ENCODE measurements at regions not wholly inside any gene's neighbourhood (a gene's known extent, or its start where the extent isn't known, plus 50 kb on each side); places are given as distances from the start of the nearest gene placed in this dataset.

DNA sequence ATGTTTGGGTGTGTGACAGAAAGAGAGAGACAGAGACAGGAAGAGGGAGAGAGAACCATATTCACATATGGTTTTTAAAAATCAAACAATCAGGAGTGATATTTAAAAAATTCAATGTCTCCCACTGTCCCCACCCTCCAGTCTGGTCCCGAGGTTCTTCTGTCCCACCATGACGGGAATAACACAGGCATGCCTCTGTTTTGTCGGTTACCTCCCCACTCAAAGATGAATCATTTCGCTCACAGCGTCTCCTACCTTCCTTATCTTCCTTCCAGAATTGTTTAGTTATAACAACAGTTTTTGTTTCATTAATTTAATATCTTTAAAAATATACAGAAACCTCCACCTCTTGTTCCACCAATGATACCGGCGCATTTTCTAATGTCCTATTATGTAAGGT lies 113.0 kb downstream of the KCNF1 start:
- DNase-seq (ENCODE audit: low read depth in 1 of 2, low spot score in 1 of 2) (no peak), ATAC-seq (no peak), FAIRE-seq (no peak)
- H3K4me1 ChIP-seq, result no peaks in the 10 kb centered on the region
- no peak overlapping the region for H3K4me3 ChIP-seq
- no peak overlapping the region for H3K27ac ChIP-seq
- ChIA-PET POLR2A (no interaction called here), CTCF (no interaction called here)
- H3K4me2 ChIP-seq, result no peak overlapping the region
- TF ChIP-seq FOXS1 (CRISPR knock-in tag; IDR thresholded peaks at IDR 0.05) (no peak), CHD2 (IDR thresholded peaks at IDR 0.05; ENCODE audit: low read length, partially characterized antibody) (no peak), ZSCAN20 (CRISPR knock-in tag; IDR thresholded peaks at IDR 0.05) (no peak), HOXA7 (CRISPR knock-in tag; IDR thresholded peaks at IDR 0.05) (no peak), PHF8 (IDR thresholded peaks at IDR 0.05; ENCODE audit: borderline replicate concordance, low read depth) (no peak)
- TF ChIP-seq, protein P1, sequence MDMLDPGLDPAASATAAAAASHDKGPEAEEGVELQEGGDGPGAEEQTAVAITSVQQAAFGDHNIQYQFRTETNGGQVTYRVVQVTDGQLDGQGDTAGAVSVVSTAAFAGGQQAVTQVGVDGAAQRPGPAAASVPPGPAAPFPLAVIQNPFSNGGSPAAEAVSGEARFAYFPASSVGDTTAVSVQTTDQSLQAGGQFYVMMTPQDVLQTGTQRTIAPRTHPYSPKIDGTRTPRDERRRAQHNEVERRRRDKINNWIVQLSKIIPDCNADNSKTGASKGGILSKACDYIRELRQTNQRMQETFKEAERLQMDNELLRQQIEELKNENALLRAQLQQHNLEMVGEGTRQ (IDR thresholded peaks at IDR 0.05), result no peak
- TF ChIP-seq, protein P2, sequence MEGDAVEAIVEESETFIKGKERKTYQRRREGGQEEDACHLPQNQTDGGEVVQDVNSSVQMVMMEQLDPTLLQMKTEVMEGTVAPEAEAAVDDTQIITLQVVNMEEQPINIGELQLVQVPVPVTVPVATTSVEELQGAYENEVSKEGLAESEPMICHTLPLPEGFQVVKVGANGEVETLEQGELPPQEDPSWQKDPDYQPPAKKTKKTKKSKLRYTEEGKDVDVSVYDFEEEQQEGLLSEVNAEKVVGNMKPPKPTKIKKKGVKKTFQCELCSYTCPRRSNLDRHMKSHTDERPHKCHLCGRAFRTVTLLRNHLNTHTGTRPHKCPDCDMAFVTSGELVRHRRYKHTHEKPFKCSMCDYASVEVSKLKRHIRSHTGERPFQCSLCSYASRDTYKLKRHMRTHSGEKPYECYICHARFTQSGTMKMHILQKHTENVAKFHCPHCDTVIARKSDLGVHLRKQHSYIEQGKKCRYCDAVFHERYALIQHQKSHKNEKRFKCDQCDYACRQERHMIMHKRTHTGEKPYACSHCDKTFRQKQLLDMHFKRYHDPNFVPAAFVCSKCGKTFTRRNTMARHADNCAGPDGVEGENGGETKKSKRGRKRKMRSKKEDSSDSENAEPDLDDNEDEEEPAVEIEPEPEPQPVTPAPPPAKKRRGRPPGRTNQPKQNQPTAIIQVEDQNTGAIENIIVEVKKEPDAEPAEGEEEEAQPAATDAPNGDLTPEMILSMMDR (IDR thresholded peaks at IDR 0.05), result no peak
- TF ChIP-seq, protein P3, sequence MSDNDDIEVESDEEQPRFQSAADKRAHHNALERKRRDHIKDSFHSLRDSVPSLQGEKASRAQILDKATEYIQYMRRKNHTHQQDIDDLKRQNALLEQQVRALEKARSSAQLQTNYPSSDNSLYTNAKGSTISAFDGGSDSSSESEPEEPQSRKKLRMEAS (IDR thresholded peaks at IDR 0.05), result no peak
- no peaks in the 10 kb centered on the region for H3K9me3 ChIP-seq
- WGBS (ENCODE audit: missing lambda C conversion rate), result 82% methylated on average over 7 of the region's 7 CpGs

DNA sequence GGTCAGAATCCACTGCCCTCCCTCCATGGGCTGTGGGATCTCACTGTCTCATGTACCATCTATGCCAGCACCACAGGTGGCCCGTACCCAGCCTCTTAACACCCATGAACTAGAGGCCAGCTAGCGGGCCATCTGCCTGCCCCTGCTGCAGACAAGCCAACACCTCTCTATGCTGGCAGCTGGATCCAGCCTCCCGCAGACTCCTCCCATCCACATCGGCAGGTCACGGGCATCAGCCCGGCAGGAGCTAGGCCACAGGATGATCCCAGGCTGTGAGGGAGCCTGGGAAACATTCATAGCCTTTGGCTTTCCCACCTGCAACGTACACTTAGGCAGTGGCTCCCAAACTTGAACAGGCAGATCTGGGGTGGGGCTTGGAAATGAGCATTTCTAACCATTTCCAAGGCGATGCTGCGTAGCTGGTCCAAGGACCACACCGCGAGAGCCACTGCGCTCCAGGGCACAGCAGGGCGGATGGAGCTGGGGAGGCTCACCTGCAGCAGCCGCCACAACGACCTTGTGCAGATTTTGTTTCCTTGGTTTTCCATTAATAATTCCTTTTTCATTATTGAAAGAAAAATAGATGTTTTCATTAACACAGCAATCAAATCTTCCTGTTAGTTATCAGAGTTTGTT lies 114.7 kb downstream of the KCNF1 start:
- ChIA-PET POLR2A (no interaction called here), CTCF (interaction anchor here (0.6 kb wide), 1 partner anchor 261 kb away, joined by 5 read pairs; no protein-coding TSS in a partner anchor)
- H3K4me3 ChIP-seq, result no peak overlapping the region
- H3K4me1 ChIP-seq, result peaks cover 8% of the 10 kb centered on the region
- ATAC-seq (no peak; a peak in 1 of 6 replicates), DNase-seq (ENCODE audit: low read depth in 1 of 2, low spot score in 1 of 2) (no peak), FAIRE-seq (no peak)
- WGBS (ENCODE audit: missing lambda C conversion rate), result 88% methylated on average over 15 of the region's 15 CpGs
- no peak overlapping the region for H3K4me2 ChIP-seq
- no peaks in the 10 kb centered on the region for H3K9me3 ChIP-seq
- H3K27ac ChIP-seq, result no peak overlapping the region
- TF ChIP-seq, protein P4, sequence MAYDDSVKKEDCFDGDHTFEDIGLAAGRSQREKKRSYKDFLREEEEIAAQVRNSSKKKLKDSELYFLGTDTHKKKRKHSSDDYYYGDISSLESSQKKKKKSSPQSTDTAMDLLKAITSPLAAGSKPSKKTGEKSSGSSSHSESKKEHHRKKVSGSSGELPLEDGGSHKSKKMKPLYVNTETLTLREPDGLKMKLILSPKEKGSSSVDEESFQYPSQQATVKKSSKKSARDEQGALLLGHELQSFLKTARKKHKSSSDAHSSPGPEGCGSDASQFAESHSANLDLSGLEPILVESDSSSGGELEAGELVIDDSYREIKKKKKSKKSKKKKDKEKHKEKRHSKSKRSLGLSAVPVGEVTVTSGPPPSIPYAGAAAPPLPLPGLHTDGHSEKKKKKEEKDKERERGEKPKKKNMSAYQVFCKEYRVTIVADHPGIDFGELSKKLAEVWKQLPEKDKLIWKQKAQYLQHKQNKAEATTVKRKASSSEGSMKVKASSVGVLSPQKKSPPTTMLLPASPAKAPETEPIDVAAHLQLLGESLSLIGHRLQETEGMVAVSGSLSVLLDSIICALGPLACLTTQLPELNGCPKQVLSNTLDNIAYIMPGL (CRISPR knock-in tag; IDR thresholded peaks at IDR 0.05; ENCODE audit: borderline replicate concordance), result no peak
- TF ChIP-seq RFX5 (IDR thresholded peaks at IDR 0.05), result no peak
- TF ChIP-seq, protein P5, sequence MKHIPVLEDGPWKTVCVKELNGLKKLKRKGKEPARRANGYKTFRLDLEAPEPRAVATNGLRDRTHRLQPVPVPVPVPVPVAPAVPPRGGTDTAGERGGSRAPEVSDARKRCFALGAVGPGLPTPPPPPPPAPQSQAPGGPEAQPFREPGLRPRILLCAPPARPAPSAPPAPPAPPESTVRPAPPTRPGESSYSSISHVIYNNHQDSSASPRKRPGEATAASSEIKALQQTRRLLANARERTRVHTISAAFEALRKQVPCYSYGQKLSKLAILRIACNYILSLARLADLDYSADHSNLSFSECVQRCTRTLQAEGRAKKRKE (CRISPR knock-in tag; IDR thresholded peaks at IDR 0.05; ENCODE audit: low read depth), result no peak
- TF ChIP-seq SREBF2 (IDR thresholded peaks at IDR 0.05), result no peak
- no peak for TF ChIP-seq ZC3H11A (IDR thresholded peaks at IDR 0.05)
- TF ChIP-seq KDM5A (IDR thresholded peaks at IDR 0.05), result no peak
- TF ChIP-seq CBX2 (IDR thresholded peaks at IDR 0.05; ENCODE audit: borderline replicate concordance, low read depth), result no peak
- no peak for TF ChIP-seq HOXB5 (CRISPR knock-in tag; IDR thresholded peaks at IDR 0.05)
- TF ChIP-seq, protein P6, sequence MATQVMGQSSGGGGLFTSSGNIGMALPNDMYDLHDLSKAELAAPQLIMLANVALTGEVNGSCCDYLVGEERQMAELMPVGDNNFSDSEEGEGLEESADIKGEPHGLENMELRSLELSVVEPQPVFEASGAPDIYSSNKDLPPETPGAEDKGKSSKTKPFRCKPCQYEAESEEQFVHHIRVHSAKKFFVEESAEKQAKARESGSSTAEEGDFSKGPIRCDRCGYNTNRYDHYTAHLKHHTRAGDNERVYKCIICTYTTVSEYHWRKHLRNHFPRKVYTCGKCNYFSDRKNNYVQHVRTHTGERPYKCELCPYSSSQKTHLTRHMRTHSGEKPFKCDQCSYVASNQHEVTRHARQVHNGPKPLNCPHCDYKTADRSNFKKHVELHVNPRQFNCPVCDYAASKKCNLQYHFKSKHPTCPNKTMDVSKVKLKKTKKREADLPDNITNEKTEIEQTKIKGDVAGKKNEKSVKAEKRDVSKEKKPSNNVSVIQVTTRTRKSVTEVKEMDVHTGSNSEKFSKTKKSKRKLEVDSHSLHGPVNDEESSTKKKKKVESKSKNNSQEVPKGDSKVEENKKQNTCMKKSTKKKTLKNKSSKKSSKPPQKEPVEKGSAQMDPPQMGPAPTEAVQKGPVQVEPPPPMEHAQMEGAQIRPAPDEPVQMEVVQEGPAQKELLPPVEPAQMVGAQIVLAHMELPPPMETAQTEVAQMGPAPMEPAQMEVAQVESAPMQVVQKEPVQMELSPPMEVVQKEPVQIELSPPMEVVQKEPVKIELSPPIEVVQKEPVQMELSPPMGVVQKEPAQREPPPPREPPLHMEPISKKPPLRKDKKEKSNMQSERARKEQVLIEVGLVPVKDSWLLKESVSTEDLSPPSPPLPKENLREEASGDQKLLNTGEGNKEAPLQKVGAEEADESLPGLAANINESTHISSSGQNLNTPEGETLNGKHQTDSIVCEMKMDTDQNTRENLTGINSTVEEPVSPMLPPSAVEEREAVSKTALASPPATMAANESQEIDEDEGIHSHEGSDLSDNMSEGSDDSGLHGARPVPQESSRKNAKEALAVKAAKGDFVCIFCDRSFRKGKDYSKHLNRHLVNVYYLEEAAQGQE (IDR thresholded peaks at IDR 0.05), result no peak
- TF ChIP-seq, protein P3 (IDR thresholded peaks at IDR 0.05), result no peak
- no peak for TF ChIP-seq POLR2A (IDR thresholded peaks at IDR 0.05; ENCODE audit: low read length)
- no peak for TF ChIP-seq EHMT2 (IDR thresholded peaks at IDR 0.05; ENCODE audit: low read depth)
- TF ChIP-seq GATA3 (IDR thresholded peaks at IDR 0.05; ENCODE audit: borderline replicate concordance), result no peak
- TF ChIP-seq HDAC2 (IDR thresholded peaks at IDR 0.05), result no peak
- TF ChIP-seq MYC (IDR thresholded peaks at IDR 0.05; ENCODE audit: borderline replicate concordance, low read length), result no peak
- no peak for TF ChIP-seq TP53 (CRISPR knock-in tag; IDR thresholded peaks at IDR 0.05)

Measured in A549 (cell line).